Peyer's patch (tissue), 4 donors: ENCODE measurements at regions not wholly inside any gene's neighbourhood (a gene's known extent, or its start where the extent isn't known, plus 50 kb on each side); places are given as distances from the start of the nearest gene placed in this dataset.
"Not testable (repeated sequence)": the region's sequence is repeated elsewhere in the genome, so short reads cannot be mapped to it uniquely, and the experiment has no call there.

Experiments used
- POLR2A ChIP-seq, 2 donors: fragments of 450-650 bp; IDR thresholded peaks; one replicate each; pipeline ENCODE4 v1.5.1; 2017; ENCODE audit warnings: antibody characterized with exemption in 2 of 2, mild to moderate bottlenecking in 2 of 2, moderate library complexity in 2 of 2
- TF ChIP-seq, protein P1 (sequence below), 6 experiments: fragments of 450-650 bp in 4 of 6; fragments of 200-600 bp in 2 of 6; sonication (generic) in 1 of 6; IDR thresholded peaks; one replicate each; pipeline ENCODE4 v1.5.1; 2017 to 2019; ENCODE audit warnings: antibody characterized with exemption in 6 of 6, mild to moderate bottlenecking in 3 of 6, moderate library complexity in 1 of 6

DNA sequence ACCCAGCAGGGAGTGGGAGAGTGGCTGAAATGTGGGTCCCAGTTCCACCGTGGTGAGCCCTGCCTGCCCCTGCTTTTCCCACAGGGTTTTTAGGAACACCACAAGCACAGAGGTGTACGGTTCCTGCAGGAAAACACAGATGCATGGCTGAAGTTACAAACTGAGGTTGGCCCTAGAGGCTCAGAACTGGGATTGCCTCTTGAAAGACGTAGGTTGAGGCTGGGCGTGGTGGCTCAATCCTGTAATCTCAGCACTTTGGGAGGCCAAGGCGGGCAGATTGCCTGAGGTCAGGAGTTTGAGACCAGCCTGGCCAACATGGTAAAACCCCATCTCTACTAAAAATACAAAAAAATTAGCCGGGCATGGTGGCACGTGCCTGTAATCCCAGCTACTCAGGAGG is 121.4 kb upstream of the KIF5B start:
- TF ChIP-seq, protein P1, sequence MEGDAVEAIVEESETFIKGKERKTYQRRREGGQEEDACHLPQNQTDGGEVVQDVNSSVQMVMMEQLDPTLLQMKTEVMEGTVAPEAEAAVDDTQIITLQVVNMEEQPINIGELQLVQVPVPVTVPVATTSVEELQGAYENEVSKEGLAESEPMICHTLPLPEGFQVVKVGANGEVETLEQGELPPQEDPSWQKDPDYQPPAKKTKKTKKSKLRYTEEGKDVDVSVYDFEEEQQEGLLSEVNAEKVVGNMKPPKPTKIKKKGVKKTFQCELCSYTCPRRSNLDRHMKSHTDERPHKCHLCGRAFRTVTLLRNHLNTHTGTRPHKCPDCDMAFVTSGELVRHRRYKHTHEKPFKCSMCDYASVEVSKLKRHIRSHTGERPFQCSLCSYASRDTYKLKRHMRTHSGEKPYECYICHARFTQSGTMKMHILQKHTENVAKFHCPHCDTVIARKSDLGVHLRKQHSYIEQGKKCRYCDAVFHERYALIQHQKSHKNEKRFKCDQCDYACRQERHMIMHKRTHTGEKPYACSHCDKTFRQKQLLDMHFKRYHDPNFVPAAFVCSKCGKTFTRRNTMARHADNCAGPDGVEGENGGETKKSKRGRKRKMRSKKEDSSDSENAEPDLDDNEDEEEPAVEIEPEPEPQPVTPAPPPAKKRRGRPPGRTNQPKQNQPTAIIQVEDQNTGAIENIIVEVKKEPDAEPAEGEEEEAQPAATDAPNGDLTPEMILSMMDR (IDR thresholded peaks at IDR 0.05): not testable (repeated sequence)
- not testable (repeated sequence) for TF ChIP-seq POLR2A (IDR thresholded peaks at IDR 0.05)
